ENCODE measurements at regions not wholly inside any gene's neighbourhood (a gene's known extent, or its start where the extent isn't known, plus 50 kb on each side); places are given as distances from the start of the nearest gene placed in this dataset.

DNA sequence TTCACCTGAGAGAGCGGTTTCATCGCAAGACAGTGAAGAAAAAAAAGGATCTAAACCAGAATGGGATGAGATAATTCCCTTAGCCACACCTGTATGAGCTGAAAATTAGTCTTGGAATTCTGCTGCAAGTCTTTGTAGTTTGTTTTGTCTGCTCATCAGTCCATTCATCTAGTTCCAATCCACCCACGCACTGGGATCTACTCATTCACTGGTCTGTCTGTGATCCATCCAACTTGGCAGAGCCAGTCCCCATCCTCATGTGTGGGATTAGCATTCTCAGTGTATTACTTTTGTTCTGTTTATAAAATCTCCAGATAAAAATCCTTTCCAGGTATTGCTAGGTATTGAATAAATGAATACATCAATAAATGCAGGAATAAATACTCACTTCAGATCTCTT is 266.5 kb upstream of the USP24 start:
- TF ChIP-seq, protein P1, sequence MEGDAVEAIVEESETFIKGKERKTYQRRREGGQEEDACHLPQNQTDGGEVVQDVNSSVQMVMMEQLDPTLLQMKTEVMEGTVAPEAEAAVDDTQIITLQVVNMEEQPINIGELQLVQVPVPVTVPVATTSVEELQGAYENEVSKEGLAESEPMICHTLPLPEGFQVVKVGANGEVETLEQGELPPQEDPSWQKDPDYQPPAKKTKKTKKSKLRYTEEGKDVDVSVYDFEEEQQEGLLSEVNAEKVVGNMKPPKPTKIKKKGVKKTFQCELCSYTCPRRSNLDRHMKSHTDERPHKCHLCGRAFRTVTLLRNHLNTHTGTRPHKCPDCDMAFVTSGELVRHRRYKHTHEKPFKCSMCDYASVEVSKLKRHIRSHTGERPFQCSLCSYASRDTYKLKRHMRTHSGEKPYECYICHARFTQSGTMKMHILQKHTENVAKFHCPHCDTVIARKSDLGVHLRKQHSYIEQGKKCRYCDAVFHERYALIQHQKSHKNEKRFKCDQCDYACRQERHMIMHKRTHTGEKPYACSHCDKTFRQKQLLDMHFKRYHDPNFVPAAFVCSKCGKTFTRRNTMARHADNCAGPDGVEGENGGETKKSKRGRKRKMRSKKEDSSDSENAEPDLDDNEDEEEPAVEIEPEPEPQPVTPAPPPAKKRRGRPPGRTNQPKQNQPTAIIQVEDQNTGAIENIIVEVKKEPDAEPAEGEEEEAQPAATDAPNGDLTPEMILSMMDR (IDR thresholded peaks at IDR 0.05) = no peak
- no peak for TF ChIP-seq EZH2 (IDR thresholded peaks at IDR 0.05)

All from neural progenitor cell (in vitro differentiated cells).